Memory B cell (primary cell): ENCODE measurements at regions not wholly inside any gene's neighbourhood (a gene's known extent, or its start where the extent isn't known, plus 50 kb on each side); places are given as distances from the start of the nearest gene placed in this dataset.

Source experiments
- ATAC-seq: fragments of 150-1000 bp; cut with Tn5 transposase; 2 replicates; pipeline ENCODE4 v1.10.0; 2021; ENCODE audit warnings: low read depth, mild to moderate bottlenecking, moderate library complexity
- DNase-seq, 2 donors: peaks; one replicate each; pipeline ENCODE4 v3.0.0; 2022; ENCODE audit warnings: low spot score in 2 of 2
- H3K27ac Mint-ChIP-seq: one replicate; pipeline ENCODE4 v1.8.0; 2022; ENCODE audit warnings: mild to moderate bottlenecking, moderate library complexity, mixed read lengths
- H3K27me3 Mint-ChIP-seq: one replicate; pipeline ENCODE4 v1.8.0; 2022; ENCODE audit warnings: mixed read lengths
- H3K36me3 Mint-ChIP-seq: one replicate; pipeline ENCODE4 v1.8.0; 2022; ENCODE audit warnings: mild to moderate bottlenecking, mixed read lengths
- H3K4me1 Mint-ChIP-seq: one replicate; pipeline ENCODE4 v1.8.0; 2022; ENCODE audit warnings: mixed read lengths
- H3K4me3 Mint-ChIP-seq: one replicate; pipeline ENCODE4 v1.8.0; 2022; ENCODE audit warnings: mild to moderate bottlenecking, moderate library complexity, mixed read lengths
- H3K9me3 Mint-ChIP-seq: one replicate; pipeline ENCODE4 v1.8.0; 2022; ENCODE audit warnings: mixed read lengths

DNA sequence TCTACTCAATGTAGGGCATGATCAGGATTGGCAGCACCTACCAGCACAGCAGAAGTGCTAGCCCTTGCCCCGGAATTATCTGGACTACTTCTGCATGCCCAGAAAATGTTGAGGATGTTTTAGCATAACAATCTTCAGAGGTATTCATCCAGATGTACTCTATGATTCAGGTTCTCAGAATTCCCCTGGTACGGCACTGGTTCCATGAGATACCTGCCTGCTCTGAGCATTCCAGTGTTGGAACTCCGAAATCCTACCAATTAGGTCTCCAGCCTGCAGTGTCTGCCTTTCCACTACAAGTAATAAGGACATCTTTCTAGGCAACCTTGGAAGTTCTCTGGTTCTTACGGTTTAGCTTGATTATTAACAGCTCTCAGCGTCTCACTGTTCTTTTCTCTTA is 554.5 kb downstream of the HACE1 start:
- no peak overlapping the region for H3K27ac Mint-ChIP-seq
- no peaks in the 10 kb centered on the region for H3K4me1 Mint-ChIP-seq
- H3K4me3 Mint-ChIP-seq: no peak overlapping the region
- no peaks in the 10 kb centered on the region for H3K27me3 Mint-ChIP-seq
- H3K9me3 Mint-ChIP-seq: peaks cover 5% of the 10 kb centered on the region
- ATAC-seq (no peak), DNase-seq (no peak)
- H3K36me3 Mint-ChIP-seq: no peaks in the 10 kb centered on the region

DNA sequence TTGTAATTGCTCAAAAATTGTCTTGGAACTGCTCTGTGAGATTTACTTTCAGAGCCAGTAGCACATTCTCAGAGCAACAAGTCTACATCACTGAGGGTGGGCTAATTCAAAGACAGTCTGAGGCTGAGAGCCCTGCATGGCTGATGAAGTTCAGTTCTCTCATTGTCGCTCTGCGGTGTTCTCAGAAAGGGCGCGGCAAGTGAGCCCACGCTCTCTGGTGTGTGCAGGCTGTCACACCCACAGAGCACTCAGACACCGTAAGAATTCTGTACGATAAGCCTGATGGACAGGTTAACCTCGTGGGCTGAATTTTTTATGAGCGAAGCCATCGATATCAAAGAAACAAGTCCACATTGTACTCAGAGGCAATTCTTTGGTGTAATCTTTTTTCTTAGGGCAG is 557.8 kb downstream of the HACE1 start:
- Mint-ChIP-seq H3K27me3 (no peaks in the 10 kb centered on the region), H3K27ac (no peak overlapping the region), H3K4me3 (no peak overlapping the region), H3K9me3 (peaks cover 5% of the 10 kb centered on the region), H3K36me3 (no peaks in the 10 kb centered on the region), H3K4me1 (no peaks in the 10 kb centered on the region)
- DNase-seq (no peak), ATAC-seq (no peak)

DNA sequence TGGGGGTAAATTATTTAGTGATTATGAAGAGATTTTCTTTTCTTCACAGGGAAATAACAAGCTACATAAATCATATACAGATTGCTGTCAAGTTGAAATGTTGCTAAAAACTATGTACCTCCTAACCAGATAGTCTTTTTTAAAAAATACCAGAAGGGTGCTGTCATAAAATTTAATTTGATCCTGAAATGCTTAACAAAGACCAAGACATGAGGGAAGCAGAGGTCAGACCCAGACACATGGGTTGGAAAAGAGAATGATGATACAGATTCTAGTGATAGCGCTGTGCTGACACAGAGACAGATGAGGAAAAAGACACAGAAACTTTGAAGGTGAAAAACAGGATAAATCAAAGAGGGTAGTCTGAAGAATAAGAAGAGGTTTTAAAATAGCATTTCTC is 573.1 kb downstream of the HACE1 start:
- Mint-ChIP-seq H3K27ac (no peak overlapping the region), H3K9me3 (peaks cover 10% of the 10 kb centered on the region), H3K27me3 (no peaks in the 10 kb centered on the region), H3K4me1 (no peaks in the 10 kb centered on the region), H3K4me3 (no peak overlapping the region), H3K36me3 (no peaks in the 10 kb centered on the region)
- DNase-seq (no peak), ATAC-seq (no peak)

DNA sequence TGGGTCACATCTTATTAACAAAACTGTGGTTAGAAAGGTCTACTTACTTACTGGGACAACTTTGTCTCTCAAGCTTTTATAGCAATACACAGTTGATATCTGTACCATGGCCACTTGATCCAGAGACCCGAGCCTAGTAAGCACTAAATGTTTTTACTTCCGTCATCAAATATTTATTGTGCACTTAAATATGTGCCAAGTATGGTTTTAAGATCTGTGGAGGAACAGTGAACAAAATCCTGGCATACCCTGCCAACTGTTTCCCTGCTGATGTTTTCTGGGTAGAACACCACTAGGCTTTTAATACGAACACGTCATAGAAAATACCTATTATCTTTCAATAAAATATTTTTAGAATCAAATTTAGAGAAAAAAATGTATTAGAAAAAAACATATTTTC is 574.8 kb downstream of the HACE1 start:
- no peak for ATAC-seq
- no peak overlapping the region for H3K4me3 Mint-ChIP-seq
- H3K27ac Mint-ChIP-seq: no peak overlapping the region

DNA sequence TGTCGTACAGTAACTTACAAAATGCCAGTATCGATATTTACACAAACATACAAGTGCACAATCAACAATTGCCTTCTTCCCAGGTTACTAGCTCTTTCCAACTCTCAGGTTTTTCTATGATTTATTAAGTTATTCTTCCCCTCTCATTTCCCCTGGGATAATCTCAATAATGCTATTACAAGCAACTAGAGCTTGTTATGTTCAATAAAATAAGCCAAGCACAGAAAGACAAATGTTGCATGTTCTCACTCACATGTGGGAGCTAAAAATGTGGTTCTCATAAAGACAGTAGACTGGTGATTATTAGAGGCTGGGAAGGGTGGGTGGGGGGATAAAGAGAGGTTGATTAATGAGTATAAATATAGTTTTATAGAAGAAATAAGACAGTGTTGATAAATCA is 577.1 kb downstream of the HACE1 start:
- Mint-ChIP-seq H3K4me3 (no peak overlapping the region), H3K27ac (no peak overlapping the region), H3K36me3 (no peaks in the 10 kb centered on the region), H3K9me3 (peaks cover 10% of the 10 kb centered on the region), H3K27me3 (no peaks in the 10 kb centered on the region), H3K4me1 (no peaks in the 10 kb centered on the region)
- ATAC-seq (no peak), DNase-seq (no peak)

More for the DNA sequence above, 574.8 kb downstream of the HACE1 start:
- DNase-seq: no peak
- Mint-ChIP-seq H3K9me3 (peaks cover 10% of the 10 kb centered on the region), H3K27me3 (no peaks in the 10 kb centered on the region), H3K4me1 (no peaks in the 10 kb centered on the region), H3K36me3 (no peaks in the 10 kb centered on the region)

DNA sequence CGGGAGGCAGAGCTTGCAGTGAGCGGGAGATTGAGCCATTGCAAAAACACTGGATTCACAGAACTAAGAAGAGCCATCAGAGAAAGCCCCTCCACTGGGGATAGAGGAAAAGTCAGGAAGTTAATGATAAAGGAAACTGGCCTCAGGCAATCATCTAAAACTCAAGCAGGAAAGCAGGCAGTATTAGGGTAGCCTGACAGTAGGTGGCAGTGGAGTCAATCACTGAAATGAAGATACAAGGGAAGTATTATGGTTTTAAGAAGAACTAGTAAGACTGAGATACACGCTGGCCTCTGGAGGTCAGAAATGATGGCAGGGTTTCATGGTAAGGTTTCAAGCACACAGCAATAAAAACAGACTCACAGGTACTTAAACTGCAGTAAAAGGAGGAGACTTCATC is 578.3 kb downstream of the HACE1 start:
- Mint-ChIP-seq H3K9me3 (peaks cover 11% of the 10 kb centered on the region), H3K27ac (no peak overlapping the region), H3K4me3 (no peak overlapping the region), H3K27me3 (no peaks in the 10 kb centered on the region), H3K4me1 (no peaks in the 10 kb centered on the region), H3K36me3 (no peaks in the 10 kb centered on the region)
- DNase-seq: no peak
- ATAC-seq: no peak

DNA sequence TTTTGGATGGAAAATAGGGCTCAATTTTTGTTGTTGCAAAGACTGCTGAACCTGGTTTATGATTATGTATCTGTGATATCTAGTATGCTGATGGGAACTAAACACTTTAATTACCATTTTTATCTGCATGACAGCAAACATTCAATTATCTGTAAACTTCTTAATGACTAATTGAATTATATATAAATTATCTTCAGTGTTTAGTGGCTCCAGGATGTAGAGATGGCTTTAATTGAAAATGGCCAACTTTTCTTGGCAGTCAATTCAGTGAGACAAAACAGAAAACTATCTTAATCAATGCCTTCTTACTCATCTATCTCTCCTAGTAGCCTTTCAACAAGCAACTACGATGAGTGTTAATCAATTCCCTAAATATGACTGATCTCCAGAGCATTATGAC is 591.3 kb downstream of the HACE1 start:
- Mint-ChIP-seq H3K36me3 (no peaks in the 10 kb centered on the region), H3K9me3 (peaks cover 5% of the 10 kb centered on the region), H3K4me3 (no peak overlapping the region), H3K4me1 (no peaks in the 10 kb centered on the region), H3K27ac (no peak overlapping the region), H3K27me3 (no peaks in the 10 kb centered on the region)
- ATAC-seq (no peak), DNase-seq (no peak)

DNA sequence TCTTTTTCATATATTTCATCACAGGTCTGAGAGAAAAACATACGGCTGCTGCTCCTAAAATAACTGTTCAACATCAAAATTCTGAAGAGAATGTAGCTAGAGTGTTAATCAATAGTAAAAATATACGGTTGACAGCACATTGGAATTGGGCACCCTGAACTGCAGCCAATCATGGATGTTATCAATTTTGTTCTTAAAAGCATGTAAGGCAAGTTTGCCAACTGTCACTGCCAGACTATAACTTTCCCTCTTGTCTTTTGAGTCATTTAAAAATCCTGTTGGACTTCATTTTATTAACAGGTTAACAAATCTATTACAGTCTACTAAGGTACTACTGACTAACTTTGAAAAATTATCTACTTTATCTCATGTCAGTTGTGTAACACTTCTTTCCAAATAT is 592.8 kb downstream of the HACE1 start:
- DNase-seq (no peak), ATAC-seq (no peak)
- H3K27ac Mint-ChIP-seq: no peak overlapping the region
- no peaks in the 10 kb centered on the region for H3K4me1 Mint-ChIP-seq
- peaks cover 3% of the 10 kb centered on the region for H3K9me3 Mint-ChIP-seq
- H3K4me3 Mint-ChIP-seq: no peak overlapping the region
- H3K36me3 Mint-ChIP-seq: no peaks in the 10 kb centered on the region
- H3K27me3 Mint-ChIP-seq: no peaks in the 10 kb centered on the region

DNA sequence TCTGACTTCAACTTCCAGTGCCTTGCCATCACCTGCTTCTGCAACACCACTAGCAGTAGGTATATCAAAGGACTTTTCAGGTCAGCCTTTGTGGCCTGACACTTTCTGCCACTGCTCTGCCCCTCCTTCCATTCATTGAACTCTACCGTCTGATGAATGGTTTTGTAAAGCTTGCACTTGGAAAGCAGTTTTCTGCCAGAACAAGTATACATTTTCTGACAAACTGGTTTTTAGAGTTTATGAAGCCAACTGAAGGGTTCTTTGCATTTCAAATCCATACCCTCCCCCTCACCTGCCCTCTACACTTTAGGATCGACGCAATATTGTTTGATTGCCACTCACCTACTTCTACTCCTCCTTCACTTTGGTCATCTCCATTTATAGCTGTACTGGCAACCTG is 603.1 kb downstream of the HACE1 start:
- H3K9me3 Mint-ChIP-seq: no peaks in the 10 kb centered on the region
- no peaks in the 10 kb centered on the region for H3K36me3 Mint-ChIP-seq
- H3K4me1 Mint-ChIP-seq: no peaks in the 10 kb centered on the region

DNA sequence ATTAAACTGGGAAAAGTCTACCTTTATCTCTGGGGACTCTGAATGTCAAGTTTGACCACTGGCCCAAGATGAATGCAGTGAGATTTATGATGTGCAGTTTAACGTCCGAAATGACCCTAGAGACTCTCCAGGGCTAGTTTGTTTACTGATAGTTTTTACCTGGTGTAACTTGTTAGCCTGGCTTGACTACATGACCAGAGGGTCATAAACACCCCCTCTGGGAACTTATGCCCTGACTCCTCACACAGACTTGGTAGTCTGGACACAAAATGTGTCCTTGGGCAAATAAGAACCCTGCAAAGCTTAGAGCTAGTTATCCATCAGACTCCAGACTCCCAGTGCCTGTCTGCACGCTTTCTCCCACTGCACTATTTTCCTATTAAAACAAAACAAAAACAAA is 606.5 kb downstream of the HACE1 start:
- Mint-ChIP-seq H3K4me1 (no peaks in the 10 kb centered on the region), H3K9me3 (peaks cover 1% of the 10 kb centered on the region), H3K27me3 (no peaks in the 10 kb centered on the region), H3K27ac (no peak overlapping the region), H3K36me3 (no peaks in the 10 kb centered on the region), H3K4me3 (no peak overlapping the region)
- no peak for ATAC-seq
- DNase-seq: no peak

More for the DNA sequence above, 603.1 kb downstream of the HACE1 start:
- Mint-ChIP-seq H3K4me3 (no peak overlapping the region), H3K27ac (no peak overlapping the region), H3K27me3 (no peaks in the 10 kb centered on the region)
- DNase-seq (no peak), ATAC-seq (no peak)

DNA sequence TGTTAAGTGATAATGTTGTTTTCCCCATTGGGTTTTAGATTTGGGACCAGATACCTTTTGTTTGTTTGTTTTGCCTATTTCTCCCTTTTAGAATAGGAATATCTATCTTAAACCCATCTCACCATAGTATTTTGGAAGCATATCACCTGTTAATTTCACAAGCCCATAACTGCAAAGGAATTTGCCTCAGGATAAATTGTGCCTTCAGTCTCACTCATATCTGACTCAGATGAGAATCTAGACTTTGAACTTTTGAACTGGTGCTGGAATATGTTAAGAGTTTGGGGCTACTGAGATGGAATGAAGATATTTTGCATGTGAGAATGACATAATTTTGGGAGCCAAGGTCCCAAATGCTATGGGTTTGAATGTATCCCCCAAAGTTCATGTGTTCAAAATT is 607.4 kb downstream of the HACE1 start:
- no peak overlapping the region for H3K4me3 Mint-ChIP-seq
- no peaks in the 10 kb centered on the region for H3K27me3 Mint-ChIP-seq
- no peaks in the 10 kb centered on the region for H3K4me1 Mint-ChIP-seq
- H3K36me3 Mint-ChIP-seq: no peaks in the 10 kb centered on the region
- peaks cover 1% of the 10 kb centered on the region for H3K9me3 Mint-ChIP-seq
- ATAC-seq (no peak), DNase-seq (no peak)
- no peak overlapping the region for H3K27ac Mint-ChIP-seq

DNA sequence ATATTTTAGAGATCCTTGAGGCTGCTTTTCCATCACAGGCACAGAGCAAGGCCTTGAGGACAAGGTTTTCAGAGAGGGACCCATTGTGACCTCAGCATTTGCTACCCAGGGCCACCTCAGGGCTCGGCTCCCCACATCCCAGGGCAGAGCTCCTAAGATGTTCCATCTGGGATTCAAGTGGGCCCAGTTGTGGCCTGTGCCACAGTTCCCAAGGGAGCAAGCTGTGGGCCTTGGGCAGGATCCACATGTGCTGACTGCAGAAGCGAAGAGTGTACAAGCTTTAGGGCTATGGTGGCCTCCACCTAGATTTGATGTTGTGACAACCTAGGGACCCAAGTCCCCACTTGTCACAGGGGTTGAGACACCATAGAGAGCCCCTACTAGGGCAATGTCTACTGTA is 608.1 kb downstream of the HACE1 start:
- Mint-ChIP-seq H3K36me3 (no peaks in the 10 kb centered on the region), H3K27ac (no peak overlapping the region), H3K9me3 (peaks cover 3% of the 10 kb centered on the region), H3K4me3 (no peak overlapping the region), H3K4me1 (no peaks in the 10 kb centered on the region), H3K27me3 (no peaks in the 10 kb centered on the region)
- DNase-seq: no peak
- no peak for ATAC-seq

DNA sequence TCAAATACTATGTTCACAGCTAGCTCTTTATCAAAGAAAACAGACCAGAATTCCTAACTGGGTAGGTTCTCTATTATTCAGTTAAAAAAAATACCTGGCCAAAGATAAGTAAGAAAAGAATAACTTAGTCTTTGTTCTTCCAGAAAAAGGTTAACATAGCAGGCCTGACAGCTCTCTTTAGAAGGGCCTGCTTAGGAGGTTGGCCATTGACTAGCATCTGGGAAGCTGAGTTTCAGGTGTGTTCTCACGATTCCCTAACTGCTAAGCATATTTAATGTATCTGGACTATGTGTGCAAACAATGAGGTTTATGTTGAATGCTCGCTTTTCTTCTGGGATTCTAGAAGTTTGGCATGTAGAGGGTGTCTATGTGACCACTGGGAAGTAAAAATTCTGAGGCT is 618.9 kb downstream of the HACE1 start:
- Mint-ChIP-seq H3K27ac (no peak overlapping the region), H3K4me3 (no peak overlapping the region), H3K9me3 (peaks cover 5% of the 10 kb centered on the region), H3K4me1 (no peaks in the 10 kb centered on the region), H3K36me3 (no peaks in the 10 kb centered on the region), H3K27me3 (no peaks in the 10 kb centered on the region)
- DNase-seq (no peak), ATAC-seq (no peak)

DNA sequence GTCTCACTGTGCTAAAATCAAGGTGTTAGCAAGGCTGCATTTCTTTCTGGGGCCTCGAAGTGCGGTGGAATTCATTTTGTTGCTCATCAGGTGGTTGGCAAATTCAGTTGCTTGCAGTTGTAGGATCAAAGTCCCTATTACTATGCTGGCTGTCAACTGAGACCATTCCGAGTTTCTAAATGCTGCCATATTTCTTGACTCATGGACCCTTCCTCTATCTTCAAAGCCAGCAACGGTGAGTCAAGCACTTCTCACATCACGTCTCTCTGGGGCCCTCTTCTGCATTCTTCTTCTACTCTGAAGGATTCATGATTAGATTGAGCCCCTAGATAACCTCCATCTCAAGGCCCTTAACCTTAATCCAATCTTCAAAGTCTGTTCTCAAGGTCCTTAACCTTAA is 619.7 kb downstream of the HACE1 start:
- no peak overlapping the region for H3K27ac Mint-ChIP-seq
- ATAC-seq (no peak), DNase-seq (no peak)
- no peak overlapping the region for H3K4me3 Mint-ChIP-seq
- no peaks in the 10 kb centered on the region for H3K36me3 Mint-ChIP-seq
- no peaks in the 10 kb centered on the region for H3K4me1 Mint-ChIP-seq
- H3K27me3 Mint-ChIP-seq: no peaks in the 10 kb centered on the region
- peaks cover 5% of the 10 kb centered on the region for H3K9me3 Mint-ChIP-seq

DNA sequence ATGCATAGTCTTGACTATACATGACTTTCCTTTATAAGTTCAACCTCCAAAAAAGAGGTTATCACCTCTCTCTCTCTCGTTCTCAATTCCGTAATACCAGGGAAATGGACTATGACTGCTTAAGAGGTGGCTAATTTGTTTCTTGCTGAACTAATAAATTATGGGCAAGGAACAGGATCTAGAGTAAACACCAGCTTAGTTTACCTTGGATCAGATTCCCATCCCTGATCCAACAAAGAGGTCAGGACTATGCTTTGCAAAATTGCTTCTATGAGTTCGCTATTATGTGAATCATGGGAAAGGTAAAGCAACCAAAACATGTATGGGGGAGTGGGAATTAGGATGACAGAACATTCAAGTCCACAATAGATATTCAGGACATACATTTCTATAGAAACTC is 630.7 kb downstream of the HACE1 start:
- ATAC-seq: no peak
- Mint-ChIP-seq H3K4me3 (no peak overlapping the region), H3K9me3 (no peaks in the 10 kb centered on the region), H3K27ac (no peak overlapping the region), H3K27me3 (no peaks in the 10 kb centered on the region), H3K36me3 (no peaks in the 10 kb centered on the region), H3K4me1 (no peaks in the 10 kb centered on the region)
- no peak for DNase-seq

DNA sequence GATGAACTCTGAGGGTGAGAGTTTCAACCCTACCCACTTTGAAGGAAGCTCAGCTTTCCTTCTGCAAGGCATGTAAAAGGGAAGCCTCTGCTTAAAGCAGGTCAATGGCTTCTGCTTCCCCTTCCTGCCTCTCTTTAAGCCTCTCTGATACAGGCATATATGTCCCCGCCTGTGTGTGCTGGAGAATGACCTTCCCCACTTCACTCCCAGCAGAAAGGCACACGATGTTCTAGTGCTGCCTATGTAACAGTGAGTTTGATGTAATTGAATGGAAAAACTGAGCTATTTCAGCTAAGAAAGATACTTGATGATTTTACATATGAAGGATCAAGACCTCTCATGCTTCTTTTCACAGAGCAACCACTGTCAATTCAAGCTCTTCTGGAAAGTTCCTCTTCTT is 632.2 kb downstream of the HACE1 start:
- ATAC-seq (no peak), DNase-seq (no peak)
- Mint-ChIP-seq H3K27me3 (no peaks in the 10 kb centered on the region), H3K4me3 (no peak overlapping the region), H3K4me1 (no peaks in the 10 kb centered on the region), H3K9me3 (no peaks in the 10 kb centered on the region), H3K36me3 (no peaks in the 10 kb centered on the region), H3K27ac (no peak overlapping the region)
